GM19238 (cell line): ENCODE measurements at regions not wholly inside any gene's neighbourhood (a gene's known extent, or its start where the extent isn't known, plus 50 kb on each side); places are given as distances from the start of the nearest gene placed in this dataset.

Experiments used
- DNase-seq: peaks from one replicate; pipeline ENCODE4 v3.0.0; 2011; ENCODE audit warnings: low spot score; ENCODE audit not compliant: insufficient read length

DNA sequence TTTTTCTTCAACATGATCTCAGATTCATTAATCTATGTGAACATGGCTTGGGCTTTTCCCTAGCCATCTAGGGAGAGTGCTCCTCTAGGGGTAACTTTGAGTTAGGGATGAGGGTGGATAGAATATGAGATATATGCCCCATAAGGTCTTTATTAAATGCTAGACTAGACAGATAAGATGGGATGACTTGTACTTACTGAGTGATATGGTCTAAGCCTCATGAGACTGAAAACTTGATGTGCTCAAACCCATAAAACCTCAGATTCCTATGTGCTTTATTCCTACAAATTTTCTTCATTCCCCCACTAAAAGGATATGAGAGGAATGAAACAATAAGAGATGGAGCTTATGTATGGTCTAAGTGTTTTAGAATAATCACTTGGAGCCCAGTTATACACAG, 386.6 kb downstream of the YTHDC2 start:
- no peak for DNase-seq

DNA sequence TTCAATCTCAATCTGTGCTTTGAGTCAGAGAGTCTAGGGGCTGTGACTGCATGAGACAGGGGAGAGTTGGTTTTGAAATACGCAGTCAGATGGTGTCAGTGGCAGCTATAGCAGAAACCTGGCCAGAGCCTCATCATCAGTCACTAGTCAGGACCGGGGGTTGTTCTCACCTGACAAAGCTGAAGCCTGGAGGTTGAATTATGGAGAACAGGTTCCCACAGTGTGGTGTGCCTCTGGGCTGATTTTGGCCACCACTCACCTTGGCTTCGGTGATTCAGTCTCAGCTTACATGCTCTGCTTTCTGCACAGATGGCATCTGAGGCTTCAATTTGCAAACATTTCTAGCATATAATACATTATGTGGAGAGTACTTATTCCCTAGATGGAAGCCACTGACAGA, 387.3 kb downstream of the YTHDC2 start:
- DNase-seq: no peak

DNA sequence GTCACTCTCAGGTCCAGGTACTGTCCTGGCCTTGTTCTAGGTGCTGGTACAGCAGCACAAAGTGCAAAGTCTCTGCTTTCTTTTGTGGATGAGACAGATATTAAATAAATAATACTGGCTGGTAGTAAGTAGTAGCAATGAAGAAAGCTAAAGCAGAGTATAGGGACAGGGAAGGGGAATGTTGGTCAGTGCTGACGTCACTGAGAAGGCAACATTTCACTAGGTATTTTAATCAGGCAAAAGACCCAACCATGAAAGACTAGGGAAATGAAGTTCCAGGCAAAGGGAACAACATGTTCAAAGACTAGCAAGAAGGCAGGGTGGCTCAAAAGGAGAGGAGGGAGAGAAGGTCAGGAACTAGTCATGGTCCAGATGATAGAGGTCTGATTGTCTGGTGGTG, 388.2 kb downstream of the YTHDC2 start:
- no peak for DNase-seq

GRCh38 chr5:113902917-113903660, 389.6 kb downstream of the YTHDC2 start:
- no peak for DNase-seq

GRCh38 chr5:113909782-113910181, 396.3 kb downstream of the YTHDC2 start:
- no peak for DNase-seq

DNA sequence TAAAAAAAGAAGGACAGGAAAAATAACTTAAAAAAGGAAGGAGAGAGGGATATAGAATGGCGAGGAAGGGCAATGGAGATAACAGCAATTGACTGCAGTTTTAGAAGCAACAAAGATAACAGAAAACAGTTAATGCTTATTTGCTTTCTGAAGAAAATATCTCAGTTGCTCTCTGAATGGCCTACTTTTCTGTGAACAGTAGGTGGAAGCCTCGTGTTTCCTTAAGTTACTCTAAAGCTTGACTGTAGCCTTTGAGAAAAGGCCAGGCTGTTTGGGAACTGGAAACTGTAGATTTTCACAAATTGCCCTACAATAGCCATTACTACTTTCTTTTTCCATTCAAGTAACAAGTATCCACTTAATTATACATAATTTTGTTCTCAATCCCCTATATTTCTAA, 404.5 kb downstream of the YTHDC2 start:
- DNase-seq: no peak

- DNase-seq: no peak
Observed at GRCh38 chr5:113922343-113922742, 408.8 kb downstream of the YTHDC2 start.

GRCh38 chr5:113935453-113935852, 422.0 kb downstream of the YTHDC2 start:
- no peak for DNase-seq

- no peak for DNase-seq
Observed at GRCh38 chr5:113937301-113937700, 423.8 kb downstream of the YTHDC2 start.

DNA sequence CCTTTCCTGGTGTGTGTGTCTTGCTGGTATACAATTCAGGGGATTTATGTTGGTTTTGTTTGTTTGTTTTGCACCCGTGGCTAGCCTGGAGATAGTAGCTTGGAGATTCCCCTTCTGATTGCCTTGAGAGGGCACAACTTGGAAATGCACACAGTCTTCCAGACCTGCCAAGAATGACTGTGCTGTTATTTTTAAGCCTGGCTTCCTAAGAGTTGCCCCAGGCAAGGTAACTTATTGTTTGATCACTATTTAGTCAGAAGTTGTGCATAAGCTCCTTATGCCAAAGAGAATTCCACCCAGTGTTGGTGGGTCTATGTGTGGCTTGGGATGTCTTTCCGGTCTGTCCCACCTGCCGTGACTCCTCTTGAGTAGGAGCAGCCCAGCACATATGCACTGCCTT, 421.9 kb upstream of the KCNN2 start:
- DNase-seq: no peak

DNA sequence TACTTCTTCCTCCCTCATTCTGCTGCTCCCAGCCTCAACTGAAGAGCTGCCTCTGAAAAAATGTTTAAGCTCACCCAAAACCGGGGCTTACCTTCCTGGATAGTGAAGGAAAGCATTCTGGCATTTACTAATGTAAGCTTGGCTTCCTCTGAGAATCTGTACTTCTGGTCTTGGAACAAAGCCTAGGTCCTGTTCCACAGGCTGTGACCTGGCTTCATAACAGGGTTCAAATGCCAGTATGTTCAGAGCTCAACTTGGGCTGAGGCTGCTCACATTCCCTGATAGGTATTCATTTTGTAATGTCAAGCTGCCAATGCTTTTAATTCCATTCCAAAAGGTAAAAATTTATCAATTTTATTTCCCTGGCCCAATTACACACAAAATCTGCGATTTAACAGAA, 411.7 kb upstream of the KCNN2 start:
- no peak for DNase-seq

GRCh38 chr5:113965225-113965624, 396.6 kb upstream of the KCNN2 start:
- no peak for DNase-seq

DNA sequence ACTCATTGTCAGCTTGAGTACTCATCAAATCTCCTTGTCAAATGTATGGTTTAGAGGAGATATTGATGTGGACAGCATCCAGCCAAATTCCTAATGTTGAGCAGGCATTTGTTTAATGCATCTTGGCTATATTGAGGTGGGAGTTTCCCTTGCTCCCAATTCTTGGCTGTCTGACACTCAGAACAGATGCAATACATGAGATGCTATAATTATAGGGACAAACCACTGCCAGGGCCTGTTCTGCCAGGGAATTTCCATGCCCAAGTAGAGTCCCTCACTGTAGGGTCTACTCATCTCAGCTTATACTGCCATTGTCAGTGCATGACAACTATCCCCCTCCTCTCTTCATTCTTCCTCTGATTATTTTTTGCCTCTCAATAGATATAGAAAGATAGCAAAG, 392.0 kb upstream of the KCNN2 start:
- no peak for DNase-seq

GRCh38 chr5:113971454-113971853, 390.4 kb upstream of the KCNN2 start:
- no peak for DNase-seq

GRCh38 chr5:113974976-113975375, 386.9 kb upstream of the KCNN2 start:
- no peak for DNase-seq

GRCh38 chr5:113984928-113985327, 376.9 kb upstream of the KCNN2 start:
- DNase-seq: no peak

DNA sequence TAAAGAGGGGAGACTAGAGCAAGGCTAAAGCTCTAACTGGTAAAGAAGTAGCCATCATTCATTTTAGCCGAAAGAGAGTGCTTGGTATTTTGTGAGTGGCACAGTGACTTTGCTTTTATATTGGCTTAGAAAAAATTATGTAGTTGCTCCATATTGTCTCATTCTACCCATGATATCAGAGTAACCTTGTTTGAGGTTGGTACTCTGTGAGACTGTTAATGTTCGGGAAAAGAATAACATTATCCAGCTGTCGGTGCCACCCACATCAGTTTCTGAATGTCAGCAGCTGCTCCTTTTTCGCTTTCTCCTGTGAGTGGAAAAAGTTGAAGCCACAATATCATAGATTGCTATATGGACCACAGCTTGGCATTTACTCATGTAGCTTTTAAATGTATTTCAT, 376.4 kb upstream of the KCNN2 start:
- DNase-seq: no peak

- no peak for DNase-seq
Observed at GRCh38 chr5:113989278-113989912, 372.5 kb upstream of the KCNN2 start.

DNA sequence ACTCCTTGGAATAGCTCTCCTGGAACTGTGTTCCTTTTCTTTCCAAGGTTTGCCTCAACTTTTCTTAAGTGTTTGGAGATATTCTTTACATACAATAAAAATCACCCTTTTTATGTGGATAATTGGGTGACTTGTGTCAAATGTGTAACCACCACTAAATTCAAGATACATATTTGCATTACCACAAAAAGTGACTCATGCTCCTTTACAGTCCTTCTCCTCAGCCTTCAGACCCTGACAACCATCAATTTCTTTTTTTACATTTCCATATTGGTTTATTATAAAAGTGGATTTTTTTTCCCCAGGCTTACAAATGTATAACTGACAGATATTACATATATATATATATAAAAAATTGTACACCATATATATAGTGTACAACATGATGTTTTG, 372.0 kb upstream of the KCNN2 start:
- DNase-seq: no peak

- DNase-seq: no peak
Observed at GRCh38 chr5:114001076-114001475, 360.8 kb upstream of the KCNN2 start.

GRCh38 chr5:114006582-114006981, 355.3 kb upstream of the KCNN2 start:
- no peak for DNase-seq

- DNase-seq: no peak
Observed at GRCh38 chr5:114007678-114008077, 354.2 kb upstream of the KCNN2 start.

DNA sequence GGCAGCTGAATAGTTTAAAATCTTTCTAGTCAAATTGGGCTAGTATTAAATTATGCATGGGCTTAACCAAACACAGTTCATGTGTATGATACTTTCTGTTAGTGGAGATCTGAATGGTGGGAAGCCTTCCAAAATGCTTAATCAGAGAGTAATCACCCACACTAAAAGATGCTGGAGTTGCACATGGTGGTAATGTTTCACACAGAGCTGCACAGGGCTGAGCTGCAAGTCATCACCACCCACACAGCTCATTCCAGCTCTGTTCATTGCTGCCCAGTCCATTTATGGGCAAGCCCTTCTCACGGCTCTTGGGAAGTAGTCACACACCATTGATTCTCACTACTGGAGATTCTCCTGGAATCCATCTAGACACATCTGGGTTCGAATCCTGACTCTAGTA, 351.5 kb upstream of the KCNN2 start:
- no peak for DNase-seq
